MM.1S (cell line): ENCODE measurements at regions not wholly inside any gene's neighbourhood (a gene's known extent, or its start where the extent isn't known, plus 50 kb on each side); places are given as distances from the start of the nearest gene placed in this dataset.

Experiments
- DNase-seq: peaks from one replicate; pipeline ENCODE4 v3.0.0-alpha.2; 2015
- H2AFZ ChIP-seq: fragments of 300-600 bp; sonication (generic); 2 replicates; pipeline ENCODE4 v1.6.0; 2016; ENCODE audit warnings: antibody characterized with exemption, low read length
- H3F3A ChIP-seq: fragments of 300-600 bp; sonication (generic); 2 replicates; pipeline ENCODE4 v1.6.1; 2016; ENCODE audit warnings: mild to moderate bottlenecking, antibody characterized with exemption, low read length, moderate library complexity, mixed read lengths; ENCODE audit not compliant: insufficient read depth
- H3K27ac ChIP-seq: fragments of 300-600 bp; sonication (generic); 2 replicates; pipeline ENCODE4 v1.5.1; 2016; ENCODE audit warnings: mild to moderate bottlenecking, low read length
- H3K27me3 ChIP-seq: fragments of 300-600 bp; sonication (generic); replicated peaks from 2 replicates; pipeline ENCODE4 v1.6.0; 2016; ENCODE audit warnings: low read length; ENCODE audit not compliant: insufficient read depth
- H3K36me3 ChIP-seq: fragments of 300-600 bp; sonication (generic); replicated peaks from 2 replicates; pipeline ENCODE4 v1.6.1; 2016; ENCODE audit warnings: mild to moderate bottlenecking, low read length, mixed read lengths; ENCODE audit not compliant: insufficient read depth
- H3K4me1 ChIP-seq: fragments of 300-600 bp; sonication (generic); 2 replicates; pipeline ENCODE4 v1.6.1; 2016; ENCODE audit warnings: low read length, mixed read lengths
- H3K4me2 ChIP-seq: fragments of 300-600 bp; sonication (generic); 2 replicates; pipeline ENCODE4 v1.6.0; 2016; ENCODE audit warnings: low read depth, low read length
- H3K4me3 ChIP-seq: fragments of 300-600 bp; sonication (generic); 2 replicates; pipeline ENCODE4 v1.5.1; 2016; ENCODE audit warnings: low read length, mixed read lengths
- H3K79me2 ChIP-seq: fragments of 300-600 bp; sonication (generic); 2 replicates; pipeline ENCODE4 v1.6.1; 2016; ENCODE audit warnings: mixed run types, low read length, mixed read lengths
- H3K9ac ChIP-seq: fragments of 300-600 bp; sonication (generic); 2 replicates; pipeline ENCODE4 v1.6.1; 2016; ENCODE audit warnings: low read length, mixed read lengths
- H3K9me2 ChIP-seq: fragments of 300-600 bp; sonication (generic); replicated peaks from 2 replicates; pipeline ENCODE4 v1.6.1; 2016; ENCODE audit warnings: mild to moderate bottlenecking, low read length, mixed read lengths; ENCODE audit not compliant: insufficient read depth
- H3K9me3 ChIP-seq: fragments of 300-600 bp; sonication (generic); replicated peaks from 2 replicates; pipeline ENCODE4 v1.6.1; 2016; ENCODE audit warnings: mild to moderate bottlenecking, low read length, mixed read lengths; ENCODE audit not compliant: insufficient read depth
- H4K20me1 ChIP-seq: fragments of 300-600 bp; sonication (generic); 2 replicates; pipeline ENCODE4 v1.6.1; 2016; ENCODE audit warnings: mild to moderate bottlenecking, low read length, moderate library complexity, mixed read lengths; ENCODE audit not compliant: insufficient read depth
- EZH2 ChIP-seq: fragments of 300-600 bp; sonication (generic); optimal IDR thresholded peaks from 2 replicates; pipeline ENCODE3; 2017; ENCODE audit warnings: low read depth, mild to moderate bottlenecking, antibody characterized with exemption, low read length, mixed read lengths
- EZH2phosphoT487 ChIP-seq: fragments of 300-600 bp; sonication (generic); IDR thresholded peaks from 2 replicates; pipeline ENCODE4 v1.6.1; 2018; ENCODE audit warnings: antibody characterized with exemption, low read length
- TF ChIP-seq, protein P1 (sequence below): fragments of 300-600 bp; sonication (generic); IDR thresholded peaks from 2 replicates; pipeline ENCODE4 v1.5.1; 2016; ENCODE audit warnings: antibody characterized with exemption, low read length, mixed read lengths

DNA sequence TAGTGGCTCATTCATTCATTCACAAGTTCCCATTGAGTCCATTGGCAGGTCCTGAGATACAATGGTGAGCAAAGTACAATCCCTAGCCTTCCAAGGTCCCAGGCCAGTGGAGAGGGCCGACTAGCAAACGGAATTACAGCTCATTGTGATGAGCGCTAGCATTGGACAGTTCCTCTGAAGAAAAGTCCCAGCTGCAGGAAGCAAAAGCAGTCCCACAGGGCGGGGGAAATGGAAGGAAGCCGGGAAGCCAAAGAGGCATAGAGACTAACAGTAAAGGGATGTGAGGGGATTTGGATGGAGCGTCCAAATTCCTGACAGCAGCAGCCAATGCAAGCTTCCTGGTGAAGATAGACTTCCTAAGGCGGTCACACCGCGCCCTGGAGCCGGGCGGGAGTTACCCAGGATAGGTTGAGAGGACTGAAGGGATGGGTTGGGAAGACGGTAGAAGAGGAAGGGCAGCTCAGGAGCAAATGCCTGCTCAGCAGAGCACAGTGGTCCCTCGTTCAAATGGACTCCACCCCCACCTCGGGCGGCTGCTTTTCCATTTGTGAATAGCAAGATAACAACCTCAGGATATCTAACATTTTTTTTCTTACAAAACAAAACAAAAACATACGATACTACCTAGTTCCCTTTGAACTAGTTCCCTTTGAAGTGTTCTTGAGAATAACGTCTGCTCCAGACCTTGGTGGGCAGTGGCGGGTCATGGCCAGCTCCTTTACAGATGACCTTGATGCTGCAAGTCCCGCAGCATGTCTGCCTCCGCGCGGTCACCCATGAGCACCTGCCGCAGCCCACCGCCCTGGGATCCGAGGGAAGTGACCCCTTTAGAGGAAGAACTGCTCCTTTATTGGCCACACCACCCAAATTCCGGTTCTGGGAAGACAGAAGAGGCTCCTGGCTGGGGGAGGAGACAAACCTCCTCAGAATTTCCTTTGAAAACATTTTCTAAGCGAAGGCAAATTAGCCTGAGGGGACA lies 132.9 kb downstream of the RASSF10 start:
- no peak overlapping the region for H3K4me2 ChIP-seq
- no peaks in the 10 kb centered on the region for H4K20me1 ChIP-seq
- H3F3A ChIP-seq: no peaks in the 10 kb centered on the region
- H2AFZ ChIP-seq: no peak overlapping the region
- no peaks in the 10 kb centered on the region for H3K79me2 ChIP-seq
- no peak for DNase-seq
- no peak overlapping the region for H3K9ac ChIP-seq
- no peaks in the 10 kb centered on the region for H3K4me1 ChIP-seq
- H3K27me3 ChIP-seq: no peaks in the 10 kb centered on the region
- no peaks in the 10 kb centered on the region for H3K9me2 ChIP-seq
- TF ChIP-seq EZH2phosphoT487: no peak
- TF ChIP-seq, protein P1, sequence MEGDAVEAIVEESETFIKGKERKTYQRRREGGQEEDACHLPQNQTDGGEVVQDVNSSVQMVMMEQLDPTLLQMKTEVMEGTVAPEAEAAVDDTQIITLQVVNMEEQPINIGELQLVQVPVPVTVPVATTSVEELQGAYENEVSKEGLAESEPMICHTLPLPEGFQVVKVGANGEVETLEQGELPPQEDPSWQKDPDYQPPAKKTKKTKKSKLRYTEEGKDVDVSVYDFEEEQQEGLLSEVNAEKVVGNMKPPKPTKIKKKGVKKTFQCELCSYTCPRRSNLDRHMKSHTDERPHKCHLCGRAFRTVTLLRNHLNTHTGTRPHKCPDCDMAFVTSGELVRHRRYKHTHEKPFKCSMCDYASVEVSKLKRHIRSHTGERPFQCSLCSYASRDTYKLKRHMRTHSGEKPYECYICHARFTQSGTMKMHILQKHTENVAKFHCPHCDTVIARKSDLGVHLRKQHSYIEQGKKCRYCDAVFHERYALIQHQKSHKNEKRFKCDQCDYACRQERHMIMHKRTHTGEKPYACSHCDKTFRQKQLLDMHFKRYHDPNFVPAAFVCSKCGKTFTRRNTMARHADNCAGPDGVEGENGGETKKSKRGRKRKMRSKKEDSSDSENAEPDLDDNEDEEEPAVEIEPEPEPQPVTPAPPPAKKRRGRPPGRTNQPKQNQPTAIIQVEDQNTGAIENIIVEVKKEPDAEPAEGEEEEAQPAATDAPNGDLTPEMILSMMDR: no peak
- no peak for TF ChIP-seq EZH2
- no peaks in the 10 kb centered on the region for H3K36me3 ChIP-seq
- no peak overlapping the region for H3K27ac ChIP-seq
- H3K4me3 ChIP-seq: no peak overlapping the region
- H3K9me3 ChIP-seq: no peaks in the 10 kb centered on the region

DNA sequence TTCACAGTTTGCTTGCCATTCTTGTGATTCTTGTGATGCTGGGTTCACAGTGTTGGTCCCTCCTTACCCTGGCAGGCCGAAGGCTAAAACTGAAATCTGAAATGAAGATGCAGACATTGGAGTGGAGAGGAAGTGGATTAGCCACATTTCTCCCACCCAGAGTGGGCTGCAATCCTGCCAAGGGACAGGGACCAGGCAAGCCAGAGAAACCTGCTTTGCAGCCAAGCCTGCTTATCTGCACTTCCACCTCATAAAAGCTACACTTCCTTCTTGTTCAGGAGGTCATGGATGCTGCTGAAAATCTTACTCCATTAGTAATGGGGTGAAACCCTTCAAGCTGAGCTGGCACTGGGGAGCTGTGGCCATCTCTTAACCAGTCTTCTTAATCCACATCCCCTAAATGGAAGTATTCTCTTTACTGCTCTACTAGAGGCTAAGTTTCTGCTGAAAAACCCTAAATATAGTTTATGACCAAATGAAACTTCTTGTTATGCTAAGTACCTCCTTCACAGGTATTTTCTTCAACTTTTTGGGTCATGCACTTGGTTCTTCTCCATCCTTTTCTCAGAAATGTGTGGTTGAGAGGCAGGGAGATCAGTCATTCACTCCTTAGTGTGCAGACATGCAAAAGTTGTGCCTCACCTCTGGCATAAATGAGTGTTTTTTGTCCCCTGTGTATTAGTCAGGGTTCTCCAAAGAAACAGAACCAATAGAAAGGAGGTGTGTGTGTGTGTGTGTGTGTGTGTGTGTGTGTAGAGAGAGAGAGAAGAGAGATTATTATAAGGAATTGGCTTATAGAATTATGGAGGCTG lies 133.9 kb upstream of the BMAL1 start:
- no peak overlapping the region for H3K27ac ChIP-seq
- TF ChIP-seq EZH2phosphoT487 (no peak), EZH2 (no peak)
- TF ChIP-seq, protein P1: no peak

DNA sequence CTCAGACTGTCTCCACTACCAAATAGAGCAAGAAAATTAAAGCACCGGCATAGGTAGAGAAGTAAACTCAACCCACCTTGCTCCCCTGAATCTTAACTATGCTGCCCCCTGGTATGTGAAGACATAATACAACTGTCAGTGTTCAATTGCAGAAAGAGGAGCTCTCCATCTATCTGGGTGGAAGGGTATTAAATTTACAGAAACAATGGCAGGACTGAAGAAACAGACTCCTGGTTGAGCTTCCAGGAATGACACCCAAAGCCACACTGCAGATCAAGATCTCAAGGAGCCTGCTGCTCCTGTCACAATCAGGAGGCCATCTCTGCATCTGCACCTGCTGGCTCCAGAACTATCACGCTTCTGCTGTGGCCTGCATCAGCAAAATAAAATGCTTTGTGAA lies 132.1 kb upstream of the BMAL1 start:
- H3K27me3 ChIP-seq: no peaks in the 10 kb centered on the region
- no peaks in the 10 kb centered on the region for H3K4me1 ChIP-seq
- H3K27ac ChIP-seq: no peak overlapping the region
- TF ChIP-seq EZH2 (no peak), EZH2phosphoT487 (no peak)
- TF ChIP-seq, protein P1: no peak
- H4K20me1 ChIP-seq: no peaks in the 10 kb centered on the region
- no peak overlapping the region for H3K9ac ChIP-seq
- no peak overlapping the region for H2AFZ ChIP-seq
- no peaks in the 10 kb centered on the region for H3K9me2 ChIP-seq
- no peak overlapping the region for H3K4me3 ChIP-seq
- H3K79me2 ChIP-seq: no peaks in the 10 kb centered on the region
- H3F3A ChIP-seq: no peaks in the 10 kb centered on the region
- H3K4me2 ChIP-seq: no peak overlapping the region
- H3K9me3 ChIP-seq: no peaks in the 10 kb centered on the region
- no peak for DNase-seq
- H3K36me3 ChIP-seq: no peaks in the 10 kb centered on the region

More for the DNA sequence above, 133.9 kb upstream of the BMAL1 start:
- H3K4me3 ChIP-seq: no peak overlapping the region
- H3F3A ChIP-seq: no peaks in the 10 kb centered on the region
- DNase-seq: no peak
- H3K79me2 ChIP-seq: no peaks in the 10 kb centered on the region
- no peak overlapping the region for H3K4me2 ChIP-seq
- no peak overlapping the region for H2AFZ ChIP-seq
- no peaks in the 10 kb centered on the region for H3K9me3 ChIP-seq
- H3K9me2 ChIP-seq: no peaks in the 10 kb centered on the region
- H3K27me3 ChIP-seq: no peaks in the 10 kb centered on the region
- H3K4me1 ChIP-seq: no peaks in the 10 kb centered on the region
- no peaks in the 10 kb centered on the region for H3K36me3 ChIP-seq
- H3K9ac ChIP-seq: no peak overlapping the region
- no peaks in the 10 kb centered on the region for H4K20me1 ChIP-seq
